Activated CD4-positive, CD25-positive, alpha-beta regulatory T cell treated with anti-CD3 and anti-CD28 coated beads, Interleukin-2, amount 50 U/mL, for 72 hours (primary cell): ENCODE measurements at regions not wholly inside any gene's neighbourhood (a gene's known extent, or its start where the extent isn't known, plus 50 kb on each side); places are given as distances from the start of the nearest gene placed in this dataset.

Source experiments
- DNase-seq: peaks from one replicate; pipeline ENCODE4 v3.0.0; 2021

GRCh38 chrX:4841216-4841745, 1127.8 kb upstream of the PRKX start:
- DNase-seq: no peak

GRCh38 chrX:4831574-4831973, 1118.1 kb upstream of the PRKX start:
- no peak for DNase-seq

GRCh38 chrX:4830880-4831557, 1117.6 kb upstream of the PRKX start:
- no peak for DNase-seq

GRCh38 chrX:4825550-4825949, 1112.1 kb upstream of the PRKX start:
- no peak for DNase-seq

GRCh38 chrX:4809571-4809970, 1096.1 kb upstream of the PRKX start:
- DNase-seq: no peak

GRCh38 chrX:4805502-4805901, 1092.1 kb upstream of the PRKX start:
- DNase-seq: no peak

- no peak for DNase-seq
Measured at GRCh38 chrX:4800756-4801155, 1087.3 kb upstream of the PRKX start.

GRCh38 chrX:4787971-4788370, 1074.5 kb upstream of the PRKX start:
- no peak for DNase-seq

- DNase-seq: no peak
Measured at GRCh38 chrX:4764888-4765287, 1051.4 kb upstream of the PRKX start.

GRCh38 chrX:4762196-4762595, 1048.7 kb upstream of the PRKX start:
- DNase-seq: no peak

- DNase-seq: no peak
Measured at GRCh38 chrX:4754878-4755604, 1041.6 kb upstream of the PRKX start.

GRCh38 chrX:4741024-4741423, 1027.6 kb upstream of the PRKX start:
- no peak for DNase-seq

GRCh38 chrX:4735299-4735698, 1021.9 kb upstream of the PRKX start:
- no peak for DNase-seq

GRCh38 chrX:4710618-4711433, 997.4 kb upstream of the PRKX start:
- no peak for DNase-seq

GRCh38 chrX:4708970-4709760, 995.7 kb upstream of the PRKX start:
- DNase-seq: no peak

- DNase-seq: no peak
Measured at GRCh38 chrX:4706961-4707360, 993.5 kb upstream of the PRKX start.

GRCh38 chrX:4690521-4690920, 977.1 kb upstream of the PRKX start:
- no peak for DNase-seq

- no peak for DNase-seq
Measured at GRCh38 chrX:4682636-4683035, 969.2 kb upstream of the PRKX start.

GRCh38 chrX:4675686-4676300, 962.3 kb upstream of the PRKX start:
- no peak for DNase-seq

- no peak for DNase-seq
Measured at GRCh38 chrX:4674028-4674782, 960.8 kb upstream of the PRKX start.

GRCh38 chrX:4671344-4671743, 957.9 kb upstream of the PRKX start:
- no peak for DNase-seq

GRCh38 chrX:4670606-4671005, 957.2 kb upstream of the PRKX start:
- no peak for DNase-seq
